Vagina (tissue), 2 donors: ENCODE measurements at regions not wholly inside any gene's neighbourhood (a gene's known extent, or its start where the extent isn't known, plus 50 kb on each side); places are given as distances from the start of the nearest gene placed in this dataset.

Experiments
- CTCF ChIP-seq, 3 experiments: fragments of 450-650 bp in 2 of 3; fragments of 200-600 bp in 1 of 3; sonication (generic) in 1 of 3; IDR thresholded peaks; one replicate each; pipeline ENCODE4 v1.5.1; 2017 to 2019; ENCODE audit warnings: antibody characterized with exemption in 3 of 3, mild to moderate bottlenecking in 2 of 3, moderate library complexity in 2 of 3
- POLR2AphosphoS5 ChIP-seq, 2 donors: sonication (generic); formaldehyde crosslinking; IDR thresholded peaks; one replicate each; pipeline ENCODE4 v1.9.0; 2017; ENCODE audit warnings: antibody characterized with exemption in 2 of 2, mild to moderate bottlenecking in 2 of 2, low read depth in 1 of 2; ENCODE audit not compliant: insufficient read depth in 1 of 2

- TF ChIP-seq CTCF (IDR thresholded peaks at IDR 0.05): no peak
- no peak for TF ChIP-seq POLR2AphosphoS5 (IDR thresholded peaks at IDR 0.05; ENCODE audit: insufficient read depth in 1 of 2, low read depth in 1 of 2)
Observed at GRCh38 chr21:16847211-16847610, 665.6 kb upstream of the CXADR start.
